Endometrium (tissue), 2 donors: ENCODE measurements at regions not wholly inside any gene's neighbourhood (a gene's known extent, or its start where the extent isn't known, plus 50 kb on each side); places are given as distances from the start of the nearest gene placed in this dataset.
A peak's percentile ranks its signal among the peaks of the same experiment; 100 is the strongest.
"Not testable (repeated sequence)": the region's sequence is repeated elsewhere in the genome, so short reads cannot be mapped to it uniquely, and the experiment has no call there.

ENCODE experiments used
- FAIRE-seq: peaks from 2 replicates; lab custom pipeline; 2012; peaks lifted over from hg19 to GRCh38; lab: Jason Lieb, UNC
- donor health status: control.
- donor health status: control.

- FAIRE-seq: no peak
Observed at GRCh38 chr1:78715181-78715661, 65.6 kb downstream of the IFI44 start.

GRCh38 chr1:78716186-78716585 lies 66.6 kb downstream of the IFI44 start:
- peak; percentile 98 for FAIRE-seq

GRCh38 chr1:78718566-78718965 lies 68.9 kb downstream of the IFI44 start:
- no peak for FAIRE-seq

- FAIRE-seq: no peak
Observed at GRCh38 chr1:78721136-78721535, 71.5 kb downstream of the IFI44 start.

GRCh38 chr1:78722105-78722504 lies 72.5 kb downstream of the IFI44 start:
- no peak for FAIRE-seq

GRCh38 chr1:78722521-78722920 lies 72.9 kb downstream of the IFI44 start:
- FAIRE-seq: no peak

- FAIRE-seq: no peak
Observed at GRCh38 chr1:78722947-78723346, 73.3 kb downstream of the IFI44 start.

GRCh38 chr1:78726686-78727085 lies 77.1 kb downstream of the IFI44 start:
- FAIRE-seq: no peak

- FAIRE-seq: no peak
Observed at GRCh38 chr1:78728359-78728758, 78.7 kb downstream of the IFI44 start.

GRCh38 chr1:78730054-78730453 lies 80.4 kb downstream of the IFI44 start:
- FAIRE-seq: peak; percentile 39

- FAIRE-seq: no peak
Observed at GRCh38 chr1:78731674-78732073, 82.0 kb downstream of the IFI44 start.

- FAIRE-seq: peak; percentile 99
Observed at GRCh38 chr1:78737241-78737640, 87.6 kb downstream of the IFI44 start.

- no peak for FAIRE-seq
Observed at GRCh38 chr1:78743626-78744025, 94.0 kb downstream of the IFI44 start.

- no peak for FAIRE-seq
Observed at GRCh38 chr1:78745111-78745510, 95.5 kb downstream of the IFI44 start.

- FAIRE-seq: not testable (repeated sequence)
Observed at GRCh38 chr1:78753679-78754078, 104.0 kb downstream of the IFI44 start.

- FAIRE-seq: no peak
Observed at GRCh38 chr1:78755986-78756385, 106.4 kb downstream of the IFI44 start.

GRCh38 chr1:78758506-78758905 lies 108.9 kb downstream of the IFI44 start:
- no peak for FAIRE-seq

- no peak for FAIRE-seq
Observed at GRCh38 chr1:78759881-78760280, 110.2 kb downstream of the IFI44 start.

GRCh38 chr1:78760858-78761257 lies 111.2 kb downstream of the IFI44 start:
- FAIRE-seq: no peak

- no peak for FAIRE-seq
Observed at GRCh38 chr1:78762113-78762512, 112.5 kb downstream of the IFI44 start.

- no peak for FAIRE-seq
Observed at GRCh38 chr1:78765489-78765888, 115.9 kb downstream of the IFI44 start.

GRCh38 chr1:78779831-78780230 lies 130.2 kb downstream of the IFI44 start:
- FAIRE-seq: no peak

GRCh38 chr1:78787544-78787943 lies 137.9 kb downstream of the IFI44 start:
- FAIRE-seq: no peak

GRCh38 chr1:78790174-78790573 lies 140.5 kb downstream of the IFI44 start:
- peak; percentile 97 for FAIRE-seq

- no peak for FAIRE-seq
Observed at GRCh38 chr1:78792756-78793155, 143.1 kb downstream of the IFI44 start.
